Heart left ventricle (tissue), 16 donors: ENCODE measurements at regions not wholly inside any gene's neighbourhood (a gene's known extent, or its start where the extent isn't known, plus 50 kb on each side); places are given as distances from the start of the nearest gene placed in this dataset.

ENCODE experiments used
- ATAC-seq, 4 donors: fragments of 200-7000 bp; cut with Tn5 transposase; one replicate each; pipeline ENCODE4 v1.9.1; 2020 to 2022; ENCODE audit warnings: moderate library complexity in 4 of 4, mild to moderate bottlenecking in 3 of 4, moderate number of reproducible peaks in 1 of 4
- DNase-seq, 5 donors: peaks; one replicate each; pipeline ENCODE4 v3.0.0-alpha.2; 2020
- H3K27ac ChIP-seq, 12 donors: fragments of 200-600 bp; sonication (generic) in 4 of 12; one replicate each; pipeline versions ENCODE4 v1.5.0 to v1.8.0; 2016 to 2022; ENCODE audit warnings: mild to moderate bottlenecking in 2 of 12
- H3K27me3 ChIP-seq, 9 donors: fragments of 200-600 bp; sonication (generic) in 2 of 9; one replicate each; pipeline versions ENCODE4 v1.5.1 to v1.8.0; 2016 to 2022; ENCODE audit warnings: mild to moderate bottlenecking in 3 of 9
- H3K36me3 ChIP-seq, 9 donors: fragments of 200-600 bp; sonication (generic) in 2 of 9; one replicate each; pipeline versions ENCODE4 v1.5.0 to v1.8.0; 2018 to 2022; ENCODE audit warnings: mild to moderate bottlenecking in 2 of 9
- H3K4me1 ChIP-seq, 12 donors: fragments of 200-600 bp; sonication (generic) in 4 of 12; one replicate each; pipeline versions ENCODE4 v1.5.0 to v1.8.0; 2016 to 2022; ENCODE audit warnings: mild to moderate bottlenecking in 3 of 12
- H3K4me3 ChIP-seq, 12 donors: fragments of 200-600 bp; sonication (generic) in 4 of 12; one replicate each; pipeline versions ENCODE4 v1.5.0 to v1.8.0; 2017 to 2022; ENCODE audit warnings: mild to moderate bottlenecking in 9 of 12, moderate library complexity in 4 of 12
- H3K9me3 ChIP-seq, 12 donors: fragments of 200-600 bp; sonication (generic) in 4 of 12; one replicate each; pipeline versions ENCODE4 v1.5.0 to v1.8.0; 2016 to 2022; ENCODE audit warnings: mild to moderate bottlenecking in 1 of 12
- CTCF ChIP-seq, 12 donors: fragments of 200-600 bp; sonication (generic) in 4 of 12; IDR thresholded peaks; one replicate each; pipeline versions ENCODE4 v1.5.0 to v1.8.0; 2018 to 2022; ENCODE audit warnings: antibody characterized with exemption in 12 of 12, mild to moderate bottlenecking in 5 of 12
- POLR2A ChIP-seq, 2 donors: fragments of 450-650 bp; IDR thresholded peaks; one replicate each; pipeline ENCODE4 v1.6.1; 2017; ENCODE audit warnings: antibody characterized with exemption in 2 of 2, mild to moderate bottlenecking in 2 of 2, moderate library complexity in 2 of 2
- WGBS, 4 donors: extraction: QIAGEN DNeasy Blood & Tissue Kit in 2 of 4; methylation state at CpG; one replicate each; pipeline versions ENCODE4 v1.1.5 to v1.1.7; 2013 to 2018; 5-methylcytosine and 5-hydroxymethylcytosine counted together
- intact Hi-C, 10 donors: fragments of 100-400 bp; cut with DNase I; formaldehyde crosslinking; loops; one replicate each; pipeline versions ENCODE4 v1.11.1 to v1.14.2; 2022
- donor health status: ischemic (EF 13 %, LVEDD 7.1; RV severe dilation, severe dysfunction).
- donor health status: healthy with polysubstance abuse.
- donor health status: DM: no; HTN: yes; CAD: no.
- donor health status: DM: no; HTN: no; CAD: no.
- donor health status: ischemic (EF 25% LVEDD 6.9; RV normal size, moderate dysfunction).
- donor health status: ischemic (EF 25% LVEDD 5.7; RV mildly dilated, moderate dysfunction).
- donor health status: healthy.
- donor health status: DM: yes; HTN: yes; CAD: no.
- donor health status: ischemic (EF 35%, LVEDD 5.7; RV mildly dilated, moderate dysfunction).
- donor health status: nonischemic (EF 11% LVEDD 7.7; RV severe dilation, severe dysfunction).
- donor health status: DM: yes; HTN: yes; CAD: no.
- donor health status: PGD.
- donor health status: ischemic (EF 29% LVEDD 5.4; RV normal size, mild dysfunction).
- donor health status: nonischemic (EF 23%, LVEDD 6.1; RV moderate dilation, normal function).

GRCh38 chrX:39528161-39528916 lies 569.4 kb downstream of the BCOR start:
- no peak for TF ChIP-seq POLR2A (IDR thresholded peaks at IDR 0.05)
- TF ChIP-seq CTCF (IDR thresholded peaks at IDR 0.05), result no peak
- no peak for ATAC-seq

GRCh38 chrX:39532761-39533160 lies 565.0 kb downstream of the BCOR start:
- TF ChIP-seq POLR2A (IDR thresholded peaks at IDR 0.05) (no peak), CTCF (IDR thresholded peaks at IDR 0.05) (no peak)
- WGBS, 4 donors, result 80 to 93% (median 87%) methylated on average over 4 of the region's 4 CpGs
- H3K4me1 ChIP-seq, result no peaks in the 10 kb centered on the region
- intact Hi-C loops, result no loop called here
- H3K27ac ChIP-seq, result no peak overlapping the region
- peaks cover 0 to 32% (median 0%) of the 10 kb centered on the region in 9 donors for H3K27me3 ChIP-seq
- H3K9me3 ChIP-seq, result peaks cover 0 to 6% (median 0%) of the 10 kb centered on the region in 12 donors
- ATAC-seq (no peak), DNase-seq (no peak)
- H3K36me3 ChIP-seq, result no peaks in the 10 kb centered on the region
- H3K4me3 ChIP-seq, result no peak overlapping the region

More at GRCh38 chrX:39528161-39528916, 569.4 kb downstream of the BCOR start:
- Histone ChIP-seq H3K36me3 (no peaks in the 10 kb centered on the region), H3K4me1 (no peaks in the 10 kb centered on the region), H3K27me3 (peaks cover 0 to 8% (median 0%) of the 10 kb centered on the region in 9 donors), H3K4me3 (no peak overlapping the region), H3K27ac (no peak overlapping the region), H3K9me3 (peaks cover 0 to 11% (median 0%) of the 10 kb centered on the region in 12 donors)
- WGBS, 4 donors, result 76 to 90% (median 86%) methylated on average over 9 of the region's 9 CpGs
- intact Hi-C loops, result no loop called here
- DNase-seq, result no peak

- Histone ChIP-seq H3K36me3 (no peaks in the 10 kb centered on the region), H3K4me3 (no peak overlapping the region), H3K27me3 (peaks cover 0 to 24% (median 0%) of the 10 kb centered on the region in 9 donors), H3K9me3 (peaks cover 0 to 6% (median 0%) of the 10 kb centered on the region in 12 donors), H3K4me1 (no peaks in the 10 kb centered on the region), H3K27ac (no peak overlapping the region)
- DNase-seq, result no peak
- 78 to 91% (median 87%) methylated on average over 7 of the region's 7 CpGs for WGBS, 4 donors
- no peak for ATAC-seq
- intact Hi-C loops, result no loop called here
- TF ChIP-seq POLR2A (IDR thresholded peaks at IDR 0.05), result no peak
- no peak for TF ChIP-seq CTCF (IDR thresholded peaks at IDR 0.05)
Measured at GRCh38 chrX:39534949-39535348, 562.8 kb downstream of the BCOR start.

GRCh38 chrX:39536211-39536610 lies 561.5 kb downstream of the BCOR start:
- ATAC-seq, result no peak
- WGBS, 4 donors, result 73 to 84% (median 79%) methylated on average over 12 of the region's 12 CpGs
- intact Hi-C loops, result no loop called here

More at GRCh38 chrX:39536211-39536610, 561.5 kb downstream of the BCOR start:
- no peak overlapping the region for H3K4me3 ChIP-seq
- H3K9me3 ChIP-seq, result peaks cover 0 to 6% (median 0%) of the 10 kb centered on the region in 12 donors
- H3K27ac ChIP-seq, result no peak overlapping the region
- no peaks in the 10 kb centered on the region for H3K4me1 ChIP-seq
- no peak for TF ChIP-seq CTCF (IDR thresholded peaks at IDR 0.05)
- TF ChIP-seq POLR2A (IDR thresholded peaks at IDR 0.05), result no peak
- DNase-seq, result no peak
- H3K36me3 ChIP-seq, result no peaks in the 10 kb centered on the region
- H3K27me3 ChIP-seq, result peaks cover 0 to 29% (median 0%) of the 10 kb centered on the region in 9 donors
